Mesothelial cell of epicardium (in vitro differentiated cells): ENCODE measurements at regions not wholly inside any gene's neighbourhood (a gene's known extent, or its start where the extent isn't known, plus 50 kb on each side); places are given as distances from the start of the nearest gene placed in this dataset.
"Not testable (repeated sequence)": the region's sequence is repeated elsewhere in the genome, so short reads cannot be mapped to it uniquely, and the experiment has no call there.

Experiments
- DNase-seq, 2 experiments: peaks; one replicate each; pipeline ENCODE4 v3.0.0; 2021; ENCODE audit warnings: low spot score in 2 of 2; ENCODE audit not compliant: unreplicated experiment in 2 of 2
- H3K27ac Mint-ChIP-seq: 2 replicates; pipeline ENCODE4 v1.8.0; 2021; ENCODE audit warnings: mixed read lengths
- H3K27me3 Mint-ChIP-seq: 2 replicates; pipeline ENCODE4 v1.8.0; 2021; ENCODE audit warnings: low read depth, mixed read lengths
- H3K36me3 Mint-ChIP-seq: 2 replicates; pipeline ENCODE4 v1.8.0; 2021; ENCODE audit warnings: mixed read lengths
- H3K4me1 Mint-ChIP-seq: 2 replicates; pipeline ENCODE4 v1.8.0; 2021; ENCODE audit warnings: mixed read lengths
- H3K4me3 Mint-ChIP-seq: 2 replicates; pipeline ENCODE4 v1.8.0; 2021; ENCODE audit warnings: mild to moderate bottlenecking, moderate library complexity, mixed read lengths
- H3K9me3 Mint-ChIP-seq: 2 replicates; pipeline ENCODE4 v1.8.0; 2021; ENCODE audit warnings: mixed read lengths
- TF ChIP-seq, protein P1 (sequence below): fragments of 200-600 bp; sonication (generic); IDR thresholded peaks from one replicate; pipeline ENCODE4 v1.5.0; 2021; ENCODE audit warnings: antibody characterized with exemption; ENCODE audit not compliant: unreplicated experiment

DNA sequence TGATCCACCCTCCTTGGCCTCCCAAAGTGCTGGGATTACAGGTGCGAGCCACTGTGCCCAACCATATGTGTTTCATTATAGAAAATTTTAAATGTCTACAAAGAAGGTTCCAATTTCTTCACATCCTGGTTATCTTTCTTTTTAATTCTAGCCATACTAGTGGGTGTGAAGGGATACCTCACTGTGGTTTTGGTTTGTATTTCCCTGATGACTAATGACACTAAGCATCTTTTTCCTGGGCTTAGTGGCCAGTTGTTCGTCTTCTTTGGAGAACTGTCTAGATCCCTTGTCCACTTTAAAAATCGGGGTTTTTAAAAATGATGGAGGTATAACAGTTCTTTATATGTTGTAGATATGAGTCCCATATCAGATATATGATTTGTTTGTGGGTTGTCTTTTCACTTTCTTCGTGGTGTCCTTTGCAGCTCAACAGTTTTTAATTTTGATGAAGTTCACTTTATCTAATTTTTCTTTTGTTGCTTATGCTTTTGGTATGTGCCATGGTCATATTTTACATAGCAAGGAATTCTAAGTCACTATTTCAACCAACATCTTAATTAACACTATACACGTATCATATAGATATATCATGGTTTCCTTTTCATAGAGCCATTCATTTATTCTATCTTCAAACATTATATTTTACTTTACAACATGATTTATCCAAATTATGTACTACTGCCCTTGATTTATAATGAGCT, 135.0 kb upstream of the RIOK3 start:
- peaks cover 4% of the 10 kb centered on the region for H3K4me1 Mint-ChIP-seq
- TF ChIP-seq, protein P1, sequence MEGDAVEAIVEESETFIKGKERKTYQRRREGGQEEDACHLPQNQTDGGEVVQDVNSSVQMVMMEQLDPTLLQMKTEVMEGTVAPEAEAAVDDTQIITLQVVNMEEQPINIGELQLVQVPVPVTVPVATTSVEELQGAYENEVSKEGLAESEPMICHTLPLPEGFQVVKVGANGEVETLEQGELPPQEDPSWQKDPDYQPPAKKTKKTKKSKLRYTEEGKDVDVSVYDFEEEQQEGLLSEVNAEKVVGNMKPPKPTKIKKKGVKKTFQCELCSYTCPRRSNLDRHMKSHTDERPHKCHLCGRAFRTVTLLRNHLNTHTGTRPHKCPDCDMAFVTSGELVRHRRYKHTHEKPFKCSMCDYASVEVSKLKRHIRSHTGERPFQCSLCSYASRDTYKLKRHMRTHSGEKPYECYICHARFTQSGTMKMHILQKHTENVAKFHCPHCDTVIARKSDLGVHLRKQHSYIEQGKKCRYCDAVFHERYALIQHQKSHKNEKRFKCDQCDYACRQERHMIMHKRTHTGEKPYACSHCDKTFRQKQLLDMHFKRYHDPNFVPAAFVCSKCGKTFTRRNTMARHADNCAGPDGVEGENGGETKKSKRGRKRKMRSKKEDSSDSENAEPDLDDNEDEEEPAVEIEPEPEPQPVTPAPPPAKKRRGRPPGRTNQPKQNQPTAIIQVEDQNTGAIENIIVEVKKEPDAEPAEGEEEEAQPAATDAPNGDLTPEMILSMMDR, result no peak
- DNase-seq, result no peak
- peaks cover 11% of the 10 kb centered on the region for H3K36me3 Mint-ChIP-seq
- H3K4me3 Mint-ChIP-seq, result no peak overlapping the region
- H3K9me3 Mint-ChIP-seq, result peaks cover 7% of the 10 kb centered on the region
- H3K27me3 Mint-ChIP-seq, result no peaks in the 10 kb centered on the region
- H3K27ac Mint-ChIP-seq, result no peak overlapping the region

DNA sequence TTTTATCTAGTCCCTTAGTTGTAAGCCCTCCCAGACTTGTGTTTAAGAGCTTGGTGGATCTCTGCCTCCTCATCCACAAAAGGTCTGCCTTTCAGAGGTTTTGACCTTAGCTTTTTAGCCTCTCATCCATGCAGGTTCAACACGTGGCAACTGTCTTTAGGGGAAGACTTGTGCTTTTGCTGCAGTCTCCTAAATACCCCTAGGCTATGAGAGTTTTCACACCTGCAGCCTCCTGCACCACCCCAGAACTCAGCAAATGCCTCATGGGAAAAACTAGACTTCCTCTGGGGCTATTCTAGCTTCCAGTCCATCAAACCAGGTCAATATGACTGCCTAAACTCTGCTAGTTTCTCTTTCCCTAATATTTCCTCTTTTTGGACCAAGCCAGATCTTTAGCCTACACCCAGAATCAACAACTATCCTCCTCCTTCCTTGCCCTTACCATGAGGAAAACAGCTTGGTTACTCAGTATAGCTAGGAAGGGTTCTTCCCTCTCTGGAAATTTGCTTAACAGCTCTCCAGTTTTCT, 132.3 kb upstream of the RIOK3 start:
- H3K9me3 Mint-ChIP-seq, result no peaks in the 10 kb centered on the region
- H3K27ac Mint-ChIP-seq, result no peak overlapping the region
- no peak for DNase-seq
- H3K27me3 Mint-ChIP-seq, result no peaks in the 10 kb centered on the region
- peaks cover 11% of the 10 kb centered on the region for H3K36me3 Mint-ChIP-seq
- no peak overlapping the region for H3K4me3 Mint-ChIP-seq
- peaks cover 4% of the 10 kb centered on the region for H3K4me1 Mint-ChIP-seq
- TF ChIP-seq, protein P1, result no peak

DNA sequence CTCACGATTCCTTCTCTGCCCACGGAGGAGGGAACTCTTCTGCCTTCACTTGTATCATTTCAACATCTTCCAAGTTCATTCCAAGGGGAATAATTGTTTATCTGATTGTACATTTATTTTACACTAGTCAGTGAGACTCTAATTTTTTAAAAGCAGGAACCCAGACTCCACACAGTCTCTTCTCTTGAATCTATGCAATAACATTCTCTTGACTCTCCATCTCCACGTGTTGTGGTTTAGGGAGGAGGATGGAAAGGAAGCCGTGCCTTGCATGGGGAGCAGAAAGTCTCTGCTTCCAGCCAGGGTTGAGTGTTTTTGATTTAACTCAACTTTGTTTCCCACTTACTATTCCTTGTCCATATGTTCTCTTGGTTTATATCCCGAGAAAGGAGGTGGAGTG, 131.1 kb upstream of the RIOK3 start:
- H3K4me1 Mint-ChIP-seq, result peaks cover 3% of the 10 kb centered on the region
- peaks cover 6% of the 10 kb centered on the region for H3K9me3 Mint-ChIP-seq
- no peak for DNase-seq
- no peaks in the 10 kb centered on the region for H3K27me3 Mint-ChIP-seq
- H3K36me3 Mint-ChIP-seq, result peaks cover 22% of the 10 kb centered on the region
- TF ChIP-seq, protein P1, result no peak
- no peak overlapping the region for H3K4me3 Mint-ChIP-seq
- no peak overlapping the region for H3K27ac Mint-ChIP-seq

DNA sequence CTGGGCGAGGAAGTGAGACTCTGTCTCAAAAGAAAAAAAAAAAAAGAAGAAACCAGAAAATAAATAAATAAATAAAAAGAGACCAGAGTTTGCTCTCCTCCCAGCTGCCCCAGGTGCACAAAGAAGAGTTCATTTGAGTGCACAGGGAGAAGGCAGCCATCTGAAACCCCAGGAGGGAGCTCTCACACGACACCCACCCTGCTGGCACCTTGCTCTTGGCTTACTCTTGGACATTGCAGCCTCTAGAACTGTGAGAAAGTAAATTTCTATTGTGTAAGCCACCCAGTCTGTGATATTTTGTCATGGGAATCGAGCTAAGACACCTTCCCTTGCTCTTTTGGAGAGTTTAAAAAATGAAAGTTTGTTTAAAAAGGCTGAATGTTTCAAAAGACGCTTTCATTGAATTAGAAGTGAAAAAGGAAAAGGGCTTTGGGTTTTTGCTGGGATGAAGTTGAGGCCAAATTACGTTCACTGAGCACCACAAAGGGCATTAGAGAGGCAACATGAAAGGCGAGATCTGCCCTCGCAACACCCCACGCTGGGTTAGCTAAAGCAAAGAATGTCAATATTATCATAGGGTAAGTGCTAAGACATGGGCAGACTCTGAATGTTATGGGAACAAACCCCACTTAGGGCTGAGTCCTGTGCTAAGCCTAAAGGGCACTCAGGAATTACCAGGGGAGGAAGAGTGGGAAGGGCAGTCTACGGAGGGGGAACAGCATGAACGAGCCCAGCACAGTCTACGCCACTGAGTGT, 128.9 kb upstream of the RIOK3 start:
- H3K27ac Mint-ChIP-seq, result no peak overlapping the region

DNA sequence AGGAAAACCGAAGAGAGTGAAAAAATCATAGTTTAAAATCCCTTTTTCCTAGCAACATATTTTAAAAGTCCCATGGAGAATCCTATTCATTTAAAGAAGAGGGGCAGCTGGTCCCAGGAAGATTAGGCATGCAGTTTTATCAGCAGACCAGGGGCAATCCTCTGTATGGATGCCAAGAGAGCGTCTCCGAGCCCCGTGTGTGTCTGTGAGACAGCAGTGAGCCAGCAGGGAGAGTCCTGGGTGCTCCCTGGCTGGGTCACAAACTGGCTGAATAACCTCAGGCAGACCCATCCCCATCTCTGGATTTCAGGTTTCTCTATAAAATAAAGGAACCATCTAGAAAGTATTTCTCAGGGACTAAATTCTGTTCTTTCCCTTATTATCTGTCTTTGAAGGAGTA, 128.2 kb upstream of the RIOK3 start:
- TF ChIP-seq, protein P1, result no peak
- DNase-seq, result no peak
- H3K9me3 Mint-ChIP-seq, result peaks cover 22% of the 10 kb centered on the region
- H3K36me3 Mint-ChIP-seq, result peaks cover 36% of the 10 kb centered on the region
- no peak overlapping the region for H3K4me3 Mint-ChIP-seq
- no peak overlapping the region for H3K27ac Mint-ChIP-seq
- no peaks in the 10 kb centered on the region for H3K27me3 Mint-ChIP-seq
- no peaks in the 10 kb centered on the region for H3K4me1 Mint-ChIP-seq

More for the DNA sequence above, 128.9 kb upstream of the RIOK3 start:
- Mint-ChIP-seq H3K36me3 (peaks cover 30% of the 10 kb centered on the region), H3K4me3 (no peak overlapping the region), H3K27me3 (no peaks in the 10 kb centered on the region), H3K4me1 (no peaks in the 10 kb centered on the region), H3K9me3 (peaks cover 19% of the 10 kb centered on the region)
- DNase-seq, result no peak
- TF ChIP-seq, protein P1, result no peak

DNA sequence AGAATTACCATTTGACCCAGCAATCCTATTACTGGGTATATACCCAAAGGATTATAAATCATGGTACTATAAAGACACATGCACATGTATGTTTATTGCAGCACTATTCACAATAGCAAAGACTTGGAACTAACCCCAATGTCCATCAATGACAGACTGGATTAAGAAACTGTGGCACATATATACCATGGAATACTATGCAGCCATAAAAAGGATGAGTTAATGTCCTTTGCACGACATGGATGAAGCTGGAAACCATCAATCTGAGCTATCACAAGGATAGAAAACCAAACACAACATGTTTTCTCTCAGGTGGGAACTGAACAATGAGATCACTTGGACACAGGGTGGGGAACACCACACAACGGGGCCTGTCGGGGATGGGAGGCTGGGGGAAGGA, 123.4 kb upstream of the RIOK3 start:
- not testable (repeated sequence) for H3K27ac Mint-ChIP-seq, DNase-seq, H3K4me3 Mint-ChIP-seq, H3K27me3 Mint-ChIP-seq
- H3K4me1 Mint-ChIP-seq, result peaks cover 25% of the 10 kb centered on the region
- H3K36me3 Mint-ChIP-seq, result peaks cover 33% of the 10 kb centered on the region
- peaks cover 22% of the 10 kb centered on the region for H3K9me3 Mint-ChIP-seq
